Stimulated activated naive CD8-positive, alpha-beta T cell treated with anti-CD3 and anti-CD28 coated beads, Interleukin-15, amount 100 ng/mL, for 72 hours (primary cell): ENCODE measurements at regions not wholly inside any gene's neighbourhood (a gene's known extent, or its start where the extent isn't known, plus 50 kb on each side); places are given as distances from the start of the nearest gene placed in this dataset.

Source experiments
- ATAC-seq: fragments of 150-1000 bp; cut with Tn5 transposase; 2 replicates; pipeline ENCODE4 v1.10.0; 2021; ENCODE audit warnings: mild to moderate bottlenecking, moderate library complexity
- DNase-seq, 2 donors: peaks; one replicate each; pipeline ENCODE4 v3.0.0; 2021 to 2022
- H3K27ac Mint-ChIP-seq, 2 donors: one replicate each; pipeline ENCODE4 v1.8.0; 2022; ENCODE audit warnings: mild to moderate bottlenecking in 2 of 2, mixed read lengths in 2 of 2, moderate library complexity in 2 of 2
- H3K27me3 Mint-ChIP-seq: one replicate; pipeline ENCODE4 v1.8.0; 2022; ENCODE audit warnings: mixed read lengths
- H3K4me1 Mint-ChIP-seq: one replicate; pipeline ENCODE4 v1.8.0; 2022; ENCODE audit warnings: mild to moderate bottlenecking, mixed read lengths
- H3K4me3 Mint-ChIP-seq, 2 donors: one replicate each; pipeline ENCODE4 v1.8.0; 2022; ENCODE audit warnings: mild to moderate bottlenecking in 2 of 2, mixed read lengths in 2 of 2, moderate library complexity in 1 of 2
- H3K9me3 Mint-ChIP-seq, 2 donors: one replicate each; pipeline ENCODE4 v1.8.0; 2022; ENCODE audit warnings: mixed read lengths in 2 of 2

GRCh38 chr3:83625261-83625660 lies 1333.5 kb upstream of the CADM2 start:
- no peak overlapping the region for H3K4me3 Mint-ChIP-seq
- H3K27ac Mint-ChIP-seq: no peak overlapping the region
- no peak for DNase-seq
- ATAC-seq: no peak
- H3K27me3 Mint-ChIP-seq: no peaks in the 10 kb centered on the region
- H3K4me1 Mint-ChIP-seq: no peaks in the 10 kb centered on the region
- H3K9me3 Mint-ChIP-seq: no peaks in the 10 kb centered on the region

GRCh38 chr3:83628471-83628870 lies 1330.3 kb upstream of the CADM2 start:
- Mint-ChIP-seq H3K27ac (no peak overlapping the region), H3K27me3 (no peaks in the 10 kb centered on the region), H3K4me3 (no peak overlapping the region), H3K4me1 (no peaks in the 10 kb centered on the region), H3K9me3 (no peaks in the 10 kb centered on the region)
- ATAC-seq (no peak), DNase-seq (no peak)

- DNase-seq (no peak), ATAC-seq (no peak)
- Mint-ChIP-seq H3K9me3 (peaks cover 6 to 10% of the 10 kb centered on the region in 2 donors), H3K27me3 (no peaks in the 10 kb centered on the region), H3K4me3 (no peak overlapping the region), H3K27ac (no peak overlapping the region), H3K4me1 (no peaks in the 10 kb centered on the region)
Observed at GRCh38 chr3:83632526-83632925, 1326.3 kb upstream of the CADM2 start.

- no peaks in the 10 kb centered on the region for H3K4me1 Mint-ChIP-seq
- H3K4me3 Mint-ChIP-seq: no peak overlapping the region
- no peak overlapping the region for H3K27ac Mint-ChIP-seq
- ATAC-seq (no peak), DNase-seq (no peak)
- no peaks in the 10 kb centered on the region for H3K27me3 Mint-ChIP-seq
- H3K9me3 Mint-ChIP-seq: peaks cover 15 to 23% of the 10 kb centered on the region in 2 donors
Observed at GRCh38 chr3:83633758-83634157, 1325.0 kb upstream of the CADM2 start.

DNA sequence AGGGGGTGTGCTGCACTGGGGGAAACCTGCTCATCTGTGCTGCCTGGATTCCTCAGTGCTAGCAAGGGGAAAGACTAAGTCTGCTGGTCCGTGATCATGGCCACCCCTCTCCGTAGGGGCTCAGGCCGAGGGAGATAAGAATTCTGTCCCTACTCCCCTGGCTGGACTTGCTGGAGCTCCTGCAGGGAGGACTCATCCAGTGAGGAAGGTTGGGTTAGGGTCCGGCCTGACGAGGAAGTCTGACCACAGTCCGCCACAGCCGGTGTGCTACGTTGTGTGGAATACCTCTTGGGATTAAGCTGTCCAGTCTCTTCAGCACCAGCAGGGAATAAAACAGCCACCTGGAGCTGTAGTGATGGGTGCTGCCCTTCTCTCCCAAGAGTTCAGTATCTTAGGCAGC lies 1309.1 kb upstream of the CADM2 start:
- Mint-ChIP-seq H3K4me3 (no peak overlapping the region), H3K27me3 (no peaks in the 10 kb centered on the region), H3K4me1 (no peaks in the 10 kb centered on the region), H3K9me3 (peaks cover 19 to 28% of the 10 kb centered on the region in 2 donors), H3K27ac (no peak overlapping the region)
- DNase-seq: no peak
- ATAC-seq: no peak

DNA sequence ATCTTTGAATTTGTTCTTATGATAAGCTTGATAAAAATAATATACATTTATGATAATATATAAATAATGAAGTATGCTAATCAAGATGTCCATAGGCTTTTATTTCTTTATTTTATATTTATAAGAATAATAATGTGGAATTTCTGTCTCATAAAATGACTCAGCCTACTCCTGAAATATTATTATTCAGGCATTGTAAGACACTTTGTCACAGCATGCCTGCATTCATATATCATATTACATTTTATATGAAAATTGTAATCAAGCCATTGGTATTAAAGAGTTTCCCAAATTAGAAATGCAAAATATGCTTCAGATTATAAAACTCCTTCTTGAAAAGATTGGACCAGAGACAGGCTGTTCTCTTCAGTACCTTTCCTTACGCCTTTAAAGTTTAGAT lies 1303.7 kb upstream of the CADM2 start:
- no peaks in the 10 kb centered on the region for H3K27me3 Mint-ChIP-seq
- H3K9me3 Mint-ChIP-seq: peaks cover 4 to 29% of the 10 kb centered on the region in 2 donors
- no peak overlapping the region for H3K4me3 Mint-ChIP-seq
- DNase-seq: no peak
- H3K27ac Mint-ChIP-seq: no peak overlapping the region
- no peaks in the 10 kb centered on the region for H3K4me1 Mint-ChIP-seq
- ATAC-seq: no peak

GRCh38 chr3:83662381-83662960 lies 1296.3 kb upstream of the CADM2 start:
- Mint-ChIP-seq H3K27me3 (no peaks in the 10 kb centered on the region), H3K4me1 (no peaks in the 10 kb centered on the region), H3K27ac (no peak overlapping the region), H3K9me3 (peaks cover 4 to 27% of the 10 kb centered on the region in 2 donors), H3K4me3 (no peak overlapping the region)
- ATAC-seq (no peak), DNase-seq (no peak)

DNA sequence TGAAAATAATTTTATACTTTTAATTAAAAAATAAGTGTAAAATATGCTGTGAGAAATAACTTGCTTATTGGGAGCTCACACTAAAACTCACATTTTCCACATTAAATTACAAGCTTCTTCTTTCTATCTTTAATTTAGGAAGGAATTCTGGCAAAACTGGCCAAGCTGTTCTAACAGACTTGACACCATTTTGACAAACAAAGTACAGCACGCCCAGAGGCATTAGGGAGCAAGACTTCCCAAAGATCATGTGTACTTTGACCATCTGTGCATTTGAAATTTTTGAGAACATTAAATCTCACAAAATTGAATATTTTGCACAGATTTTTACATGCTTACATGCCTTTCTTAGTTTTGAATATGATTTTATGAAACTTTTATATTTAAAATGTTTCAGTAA lies 1288.4 kb upstream of the CADM2 start:
- Mint-ChIP-seq H3K27ac (no peak overlapping the region), H3K9me3 (peaks cover 6 to 7% of the 10 kb centered on the region in 2 donors), H3K4me1 (no peaks in the 10 kb centered on the region), H3K4me3 (no peak overlapping the region), H3K27me3 (no peaks in the 10 kb centered on the region)
- ATAC-seq (no peak), DNase-seq (no peak)

DNA sequence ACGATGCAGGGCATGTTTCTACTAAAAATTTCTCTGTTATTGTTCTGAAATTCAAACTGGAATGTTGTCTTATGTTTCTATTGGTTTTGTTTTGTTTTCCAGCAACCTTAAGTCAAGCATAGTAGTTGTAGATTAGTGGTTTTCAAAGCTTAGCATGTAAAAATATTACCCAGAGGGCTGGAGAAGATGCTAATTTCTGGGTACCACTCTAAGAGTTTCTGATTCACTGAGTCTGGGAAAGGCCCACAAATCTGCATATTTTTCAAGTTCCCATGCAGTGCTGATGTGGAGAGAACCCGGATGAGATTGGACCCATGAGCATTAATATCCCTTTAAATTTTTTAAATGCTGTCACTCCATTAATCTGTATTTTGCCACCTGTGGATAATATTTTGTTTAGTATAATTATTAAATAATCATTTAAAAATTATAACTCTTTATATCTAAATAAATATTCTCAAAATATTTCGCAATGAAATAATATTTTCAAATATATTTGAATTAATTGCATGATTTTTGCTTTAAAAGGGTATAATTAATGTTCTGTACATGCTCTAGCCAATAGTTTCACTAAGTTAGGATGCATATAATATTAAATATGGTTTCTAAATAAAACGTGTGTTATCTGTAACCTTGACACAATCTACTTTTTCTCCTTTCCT lies 1274.7 kb upstream of the CADM2 start:
- Mint-ChIP-seq H3K4me1 (no peaks in the 10 kb centered on the region), H3K4me3 (no peak overlapping the region), H3K27ac (no peak overlapping the region), H3K9me3 (peaks cover 11 to 23% of the 10 kb centered on the region in 2 donors), H3K27me3 (no peaks in the 10 kb centered on the region)
- ATAC-seq: no peak
- no peak for DNase-seq

- Mint-ChIP-seq H3K9me3 (peaks cover 0 to 6% of the 10 kb centered on the region in 2 donors), H3K4me3 (no peak overlapping the region), H3K27me3 (no peaks in the 10 kb centered on the region), H3K27ac (no peak overlapping the region), H3K4me1 (no peaks in the 10 kb centered on the region)
- no peak for ATAC-seq
- no peak for DNase-seq
Observed at GRCh38 chr3:83706669-83707068, 1252.1 kb upstream of the CADM2 start.

DNA sequence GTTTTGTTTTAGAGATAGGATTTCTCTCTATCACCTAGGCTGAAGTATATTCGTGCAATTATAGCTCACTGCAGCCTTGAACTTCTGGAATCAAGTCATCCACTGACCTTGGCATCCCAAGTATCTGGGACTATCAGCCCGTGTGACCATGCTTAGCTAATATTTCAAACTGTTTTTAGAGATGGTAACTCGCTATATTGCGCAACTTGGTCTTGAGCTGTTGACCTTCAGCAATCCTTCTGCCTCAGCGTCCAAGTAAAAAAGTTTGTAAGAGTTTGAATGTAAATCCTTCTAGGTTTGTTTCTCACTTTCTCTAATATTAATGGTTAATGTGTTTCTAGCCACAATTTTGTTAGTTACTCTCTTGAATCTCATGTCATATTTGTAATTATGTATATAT lies 1243.5 kb upstream of the CADM2 start:
- Mint-ChIP-seq H3K9me3 (peaks cover 6 to 10% of the 10 kb centered on the region in 2 donors), H3K27me3 (no peaks in the 10 kb centered on the region), H3K4me1 (no peaks in the 10 kb centered on the region), H3K27ac (no peak overlapping the region), H3K4me3 (no peak overlapping the region)
- DNase-seq (no peak), ATAC-seq (no peak)

DNA sequence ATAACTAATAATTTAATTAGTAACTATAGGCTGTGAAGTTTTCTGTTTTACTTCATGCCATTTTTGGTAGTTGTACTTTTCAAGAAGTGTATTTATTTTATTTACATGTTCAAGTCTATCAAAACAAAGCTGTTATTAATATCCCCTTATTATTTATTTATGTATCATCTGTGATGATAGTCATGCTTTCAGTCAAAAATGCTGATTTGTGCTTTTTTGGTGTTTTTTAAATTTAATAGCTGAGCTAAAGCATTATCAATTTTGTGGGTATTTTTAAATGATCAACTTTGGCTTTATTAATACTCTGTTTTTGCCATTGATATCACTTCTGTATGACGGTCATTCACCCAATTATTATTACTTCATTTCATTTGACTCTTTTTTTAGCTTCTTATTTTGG lies 1229.2 kb upstream of the CADM2 start:
- H3K9me3 Mint-ChIP-seq: peaks cover 15 to 17% of the 10 kb centered on the region in 2 donors
- H3K4me3 Mint-ChIP-seq: no peak overlapping the region
- DNase-seq: no peak
- H3K4me1 Mint-ChIP-seq: no peaks in the 10 kb centered on the region
- no peak overlapping the region for H3K27ac Mint-ChIP-seq
- no peak for ATAC-seq
- H3K27me3 Mint-ChIP-seq: no peaks in the 10 kb centered on the region

GRCh38 chr3:83734656-83735055 lies 1224.1 kb upstream of the CADM2 start:
- Mint-ChIP-seq H3K27ac (no peak overlapping the region), H3K9me3 (no peaks in the 10 kb centered on the region), H3K27me3 (no peaks in the 10 kb centered on the region), H3K4me1 (no peaks in the 10 kb centered on the region), H3K4me3 (no peak overlapping the region)
- DNase-seq: no peak
- no peak for ATAC-seq

GRCh38 chr3:83738202-83738601 lies 1220.6 kb upstream of the CADM2 start:
- Mint-ChIP-seq H3K27ac (peak overlapping the region in 1 of 2 donors; percentile 59), H3K4me3 (no peak overlapping the region), H3K4me1 (no peaks in the 10 kb centered on the region), H3K27me3 (no peaks in the 10 kb centered on the region), H3K9me3 (no peaks in the 10 kb centered on the region)
- DNase-seq (no peak), ATAC-seq (no peak)

GRCh38 chr3:83740504-83740903 lies 1218.3 kb upstream of the CADM2 start:
- ATAC-seq (no peak), DNase-seq (no peak)
- no peaks in the 10 kb centered on the region for H3K4me1 Mint-ChIP-seq
- no peak overlapping the region for H3K4me3 Mint-ChIP-seq
- peaks cover 6 to 15% of the 10 kb centered on the region in 2 donors for H3K9me3 Mint-ChIP-seq
- H3K27ac Mint-ChIP-seq: no peak overlapping the region
- H3K27me3 Mint-ChIP-seq: no peaks in the 10 kb centered on the region

GRCh38 chr3:83765956-83766355 lies 1192.8 kb upstream of the CADM2 start:
- ATAC-seq (no peak), DNase-seq (no peak)
- Mint-ChIP-seq H3K27me3 (no peaks in the 10 kb centered on the region), H3K27ac (no peak overlapping the region), H3K4me3 (no peak overlapping the region), H3K9me3 (peaks cover 0 to 7% of the 10 kb centered on the region in 2 donors), H3K4me1 (no peaks in the 10 kb centered on the region)
